Neural cell (in vitro differentiated cells): ENCODE measurements at regions not wholly inside any gene's neighbourhood (a gene's known extent, or its start where the extent isn't known, plus 50 kb on each side); places are given as distances from the start of the nearest gene placed in this dataset.

Experiments used
- CTCF ChIP-seq: fragments of 450-650 bp; IDR thresholded peaks from 2 replicates; pipeline ENCODE4 v1.5.1; 2014; ENCODE audit warnings: antibody characterized with exemption, mild to moderate bottlenecking, moderate library complexity; ENCODE audit not compliant: poor library complexity, severe bottlenecking
- EP300 ChIP-seq: fragments of 450-650 bp; conservative IDR thresholded peaks from 2 replicates; pipeline ENCODE4 v1.6.1; 2014; ENCODE audit warnings: antibody characterized with exemption, mild to moderate bottlenecking, moderate library complexity; ENCODE audit not compliant: poor library complexity, severe bottlenecking
- EZH2 ChIP-seq: fragments of 200-600, 300-800 bp; shearing (Covaris generic), sonication (generic); IDR thresholded peaks from 2 replicates; pipeline ENCODE4 v1.6.1; 2014; ENCODE audit warnings: antibody characterized with exemption, low read length, borderline replicate concordance, mild to moderate bottlenecking; ENCODE audit not compliant: insufficient read depth, poor library complexity, severe bottlenecking
- REST ChIP-seq: IDR thresholded peaks from 2 replicates; pipeline ENCODE4 v1.6.1; 2012; ENCODE audit warnings: borderline replicate concordance

GRCh38 chr6:76803038-76803580, 660.2 kb downstream of the HTR1B start:
- TF ChIP-seq CTCF: no peak
- no peak for TF ChIP-seq EP300
- no peak for TF ChIP-seq EZH2
- TF ChIP-seq REST: no peak
